Fibroblast of lung (primary cell): ENCODE measurements at regions not wholly inside any gene's neighbourhood (a gene's known extent, or its start where the extent isn't known, plus 50 kb on each side); places are given as distances from the start of the nearest gene placed in this dataset.

ENCODE experiments used
- DNase-seq, 2 donors: peaks; one replicate each; pipeline versions ENCODE4 v3.0.0 to v3.0.0-alpha.2; 2010; ENCODE audit warnings: low read depth in 2 of 2
- H2AFZ ChIP-seq: 2 replicates; pipeline ENCODE4 v1.5.1; 2012; ENCODE audit warnings: low read length, control low read depth, inconsistent platforms
- H3K27ac ChIP-seq: 2 replicates; pipeline ENCODE4 v1.5.1; 2011; ENCODE audit warnings: low read length, control low read depth; ENCODE audit not compliant: insufficient read depth
- H3K27me3 ChIP-seq: 2 replicates; pipeline ENCODE4 v1.5.1; 2011; ENCODE audit warnings: mild to moderate bottlenecking, low read length; ENCODE audit not compliant: control insufficient read depth, insufficient read depth
- H3K36me3 ChIP-seq: 2 replicates; pipeline ENCODE4 v1.5.1; 2011; ENCODE audit warnings: low read length; ENCODE audit not compliant: control insufficient read depth, insufficient read depth
- H3K4me1 ChIP-seq: 2 replicates; pipeline ENCODE4 v1.5.1; 2011; ENCODE audit warnings: low read length; ENCODE audit not compliant: control insufficient read depth, insufficient read depth; ENCODE audit errors: extremely low read depth
- H3K4me2 ChIP-seq: 2 replicates; pipeline ENCODE4 v1.5.1; 2011; ENCODE audit warnings: low read length, control low read depth; ENCODE audit not compliant: insufficient read depth; ENCODE audit errors: extremely low read depth
- H3K4me3 ChIP-seq, 4 experiments: fragments of 200-600 bp in 1 of 4; sonication (generic) in 1 of 4; replicated peaks in 1 of 4; 2 replicates each; pipeline ENCODE4 v1.5.1; 2011 to 2016; ENCODE audit warnings: low read length in 4 of 4, low read depth in 3 of 4, mild to moderate bottlenecking in 3 of 4, control low read depth in 2 of 4, inconsistent platforms in 1 of 4, mixed read lengths in 1 of 4; ENCODE audit not compliant: insufficient read depth in 1 of 4; ENCODE audit errors: control extremely low read depth in 1 of 4
- H3K79me2 ChIP-seq: 2 replicates; pipeline ENCODE4 v1.5.1; 2012; ENCODE audit warnings: mild to moderate bottlenecking, low read length, inconsistent platforms; ENCODE audit not compliant: control insufficient read depth, insufficient read depth
- H3K9ac ChIP-seq: 2 replicates; pipeline ENCODE4 v1.5.1; 2011; ENCODE audit warnings: mild to moderate bottlenecking, low read length, control low read depth; ENCODE audit not compliant: insufficient read depth
- H3K9me3 ChIP-seq: 2 replicates; pipeline ENCODE4 v1.5.1; 2012; ENCODE audit warnings: low read depth, low read length; ENCODE audit not compliant: control insufficient read depth, insufficient read depth
- H4K20me1 ChIP-seq: 2 replicates; pipeline ENCODE4 v1.5.1; 2011; ENCODE audit warnings: low read length; ENCODE audit not compliant: control insufficient read depth, insufficient read depth; ENCODE audit errors: extremely low read depth
- CTCF ChIP-seq, 2 donors: IDR thresholded peaks in 1 of 2; conservative IDR thresholded peaks in 1 of 2; 1 replicate in 1 of 2; 2 replicates in 1 of 2; pipeline ENCODE4 v1.5.1; 2011 to 2012; ENCODE audit warnings: low read length in 2 of 2, control low read depth in 1 of 2, inconsistent platforms in 1 of 2, low read depth in 1 of 2, mild to moderate bottlenecking in 1 of 2
- EZH2 ChIP-seq: IDR thresholded peaks from 2 replicates; pipeline ENCODE4 v1.5.1; 2012; ENCODE audit warnings: low read length, control low read depth, mild to moderate bottlenecking; ENCODE audit errors: missing control alignments

DNA sequence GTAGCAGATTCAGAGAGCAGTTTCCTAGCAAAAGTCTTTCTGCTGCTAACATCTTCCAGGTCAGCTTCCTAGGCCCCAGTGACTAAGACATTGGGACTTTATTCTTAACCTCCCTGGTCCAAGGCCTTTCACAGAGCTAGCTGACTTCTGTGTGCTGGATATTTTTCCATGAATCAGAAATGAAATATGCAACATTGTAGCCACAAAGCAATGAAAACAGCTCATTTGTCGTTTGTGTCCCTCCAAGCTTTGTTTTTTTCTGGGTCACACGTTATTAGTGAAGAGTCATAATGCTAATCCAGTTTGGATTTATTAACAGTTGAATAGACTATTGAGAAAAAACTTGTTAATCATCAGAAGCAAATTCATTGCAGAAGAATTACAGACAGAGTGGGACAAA lies 82.4 kb downstream of the ARF6 start:
- Histone ChIP-seq H4K20me1 (no peaks in the 10 kb centered on the region), H3K9ac (no peak overlapping the region), H3K27me3 (no peaks in the 10 kb centered on the region), H3K4me1 (peaks cover 35% of the 10 kb centered on the region), H3K4me3 (no peak overlapping the region), H3K4me2 (peak overlapping the region; percentile 1), H3K36me3 (no peaks in the 10 kb centered on the region), H2AFZ (no peak overlapping the region), H3K79me2 (no peaks in the 10 kb centered on the region), H3K9me3 (no peaks in the 10 kb centered on the region), H3K27ac (peak overlapping the region; percentile 64)
- DNase-seq, result peak; percentile 90 to 97
- TF ChIP-seq EZH2 (no peak), CTCF (conservative IDR thresholded peaks at IDR 0.05 in 1 of 2, IDR thresholded peaks at IDR 0.05 in 1 of 2; ENCODE audit: low read depth in 1 of 2, low read length in 2 of 2) (no peak)

DNA sequence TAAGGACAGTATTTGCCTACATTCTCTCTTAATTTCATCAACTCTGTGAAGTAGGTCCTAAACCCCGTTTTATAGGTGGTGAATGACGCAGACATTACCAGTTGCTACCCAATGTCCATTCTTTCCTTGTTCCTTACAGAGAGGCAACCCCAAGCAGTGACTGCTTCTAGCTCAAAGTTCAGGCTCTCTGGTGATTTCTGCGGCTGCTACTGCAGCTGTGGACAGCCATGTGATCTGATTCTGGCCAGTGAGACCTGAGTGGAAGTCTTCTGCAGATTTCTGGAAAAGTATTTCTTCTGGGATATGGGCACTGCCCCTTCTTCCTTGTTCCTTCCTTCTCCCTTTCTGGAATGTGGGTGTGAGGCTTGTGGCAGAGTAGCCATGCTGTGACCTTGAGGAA lies 82.9 kb downstream of the ARF6 start:
- H3K4me3 ChIP-seq, result no peak overlapping the region
- H3K4me1 ChIP-seq, result peaks cover 31% of the 10 kb centered on the region
- no peak overlapping the region for H3K9ac ChIP-seq
- H3K27me3 ChIP-seq, result no peaks in the 10 kb centered on the region
- H3K36me3 ChIP-seq, result no peaks in the 10 kb centered on the region
- H3K9me3 ChIP-seq, result no peaks in the 10 kb centered on the region
- no peaks in the 10 kb centered on the region for H4K20me1 ChIP-seq
- TF ChIP-seq CTCF (conservative IDR thresholded peaks at IDR 0.05 in 1 of 2, IDR thresholded peaks at IDR 0.05 in 1 of 2; ENCODE audit: low read depth in 1 of 2, low read length in 2 of 2) (no peak), EZH2 (no peak)
- H3K79me2 ChIP-seq, result no peaks in the 10 kb centered on the region
- H3K4me2 ChIP-seq, result no peak overlapping the region
- H3K27ac ChIP-seq, result peak overlapping the region; percentile 64
- no peak for DNase-seq
- no peak overlapping the region for H2AFZ ChIP-seq

- no peaks in the 10 kb centered on the region for H3K79me2 ChIP-seq
- no peaks in the 10 kb centered on the region for H3K36me3 ChIP-seq
- H3K9ac ChIP-seq, result no peak overlapping the region
- no peak for DNase-seq
- no peak overlapping the region for H3K27ac ChIP-seq
- no peak for TF ChIP-seq CTCF (conservative IDR thresholded peaks at IDR 0.05 in 1 of 2, IDR thresholded peaks at IDR 0.05 in 1 of 2; ENCODE audit: low read depth in 1 of 2, low read length in 2 of 2)
- no peak for TF ChIP-seq EZH2
- H2AFZ ChIP-seq, result no peak overlapping the region
- H4K20me1 ChIP-seq, result no peaks in the 10 kb centered on the region
- no peak overlapping the region for H3K4me2 ChIP-seq
- H3K4me3 ChIP-seq, result no peak overlapping the region
- H3K4me1 ChIP-seq, result peaks cover 25% of the 10 kb centered on the region
- H3K9me3 ChIP-seq, result no peaks in the 10 kb centered on the region
- H3K27me3 ChIP-seq, result no peaks in the 10 kb centered on the region
These were observed 84.4 kb downstream of the ARF6 start for GRCh38 chr14:49977126-49977841.
